CD14-positive monocyte (primary cell): ENCODE measurements at regions not wholly inside any gene's neighbourhood (a gene's known extent, or its start where the extent isn't known, plus 50 kb on each side); places are given as distances from the start of the nearest gene placed in this dataset.

Experiments
- DNase-seq, 3 donors: peaks; one replicate each; pipeline ENCODE4 v3.0.0-alpha.2; 2011 to 2022
- H2AFZ ChIP-seq: 2 replicates; pipeline ENCODE4 v1.6.0; 2012; ENCODE audit warnings: mild to moderate bottlenecking, low read depth, low read length, inconsistent platforms; ENCODE audit not compliant: insufficient read depth, poor library complexity, severe bottlenecking
- H3K27ac ChIP-seq, 2 donors: 1 replicate in 1 of 2; 2 replicates in 1 of 2; pipeline ENCODE4 v1.5.1; 2012 to 2013; ENCODE audit warnings: low read length in 2 of 2, control low read depth in 1 of 2, inconsistent platforms in 1 of 2, low read depth in 1 of 2, mild to moderate bottlenecking in 1 of 2
- H3K27me3 ChIP-seq, 2 donors: one replicate each; pipeline versions ENCODE4 v1.6.0 to v1.6.1; 2011 to 2013; ENCODE audit warnings: low read length in 2 of 2; ENCODE audit not compliant: control insufficient read depth in 2 of 2, insufficient read depth in 2 of 2
- H3K36me3 ChIP-seq, 2 donors: replicated peaks in 1 of 2; 1 replicate in 1 of 2; 2 replicates in 1 of 2; pipeline versions ENCODE4 v1.5.1 to v1.6.1; 2012 to 2013; ENCODE audit warnings: low read length in 2 of 2, control low read depth in 1 of 2, inconsistent platforms in 1 of 2, mild to moderate bottlenecking in 1 of 2; ENCODE audit not compliant: insufficient read depth in 2 of 2, control insufficient read depth in 1 of 2
- H3K4me1 ChIP-seq, 2 donors: 1 replicate in 1 of 2; 2 replicates in 1 of 2; pipeline versions ENCODE4 v1.5.1 to v1.6.1; 2012 to 2013; ENCODE audit warnings: low read length in 2 of 2, control low read depth in 1 of 2, inconsistent platforms in 1 of 2, mild to moderate bottlenecking in 1 of 2, moderate library complexity in 1 of 2; ENCODE audit not compliant: insufficient read depth in 2 of 2, control insufficient read depth in 1 of 2
- H3K4me2 ChIP-seq: replicated peaks from 2 replicates; pipeline ENCODE3; 2012; ENCODE audit warnings: low read length, moderate library complexity, mild to moderate bottlenecking; ENCODE audit not compliant: poor library complexity, severe bottlenecking; ENCODE audit errors: extremely low read depth
- H3K4me3 ChIP-seq, 3 experiments: fragments of 200-600 bp in 1 of 3; sonication (generic) in 1 of 3; replicated peaks in 1 of 3; 1 replicate in 2 of 3; 2 replicates in 1 of 3; pipeline ENCODE4 v1.5.1; 2011 to 2013; ENCODE audit warnings: low read length in 3 of 3, mild to moderate bottlenecking in 3 of 3, control low read depth in 2 of 3, low read depth in 2 of 3, inconsistent platforms in 1 of 3, moderate library complexity in 1 of 3
- H3K79me2 ChIP-seq: 2 replicates; pipeline ENCODE4 v1.6.0; 2012; ENCODE audit warnings: mild to moderate bottlenecking, control low read depth, inconsistent platforms, low read length, moderate library complexity; ENCODE audit not compliant: insufficient read depth
- H3K9ac ChIP-seq: 2 replicates; pipeline ENCODE4 v1.6.0; 2017; ENCODE audit warnings: low read length, mild to moderate bottlenecking; ENCODE audit not compliant: insufficient read depth, poor library complexity, severe bottlenecking
- H3K9me3 ChIP-seq, 2 donors: replicated peaks in 1 of 2; 1 replicate in 1 of 2; 2 replicates in 1 of 2; pipeline versions ENCODE4 v1.5.1 to v1.6.1; 2012 to 2013; ENCODE audit warnings: low read length in 2 of 2, control low read depth in 1 of 2; ENCODE audit not compliant: control insufficient read depth in 1 of 2, insufficient read depth in 1 of 2
- H4K20me1 ChIP-seq: 2 replicates; pipeline ENCODE4 v1.6.0; 2012; ENCODE audit warnings: mild to moderate bottlenecking, low read length, control low read depth, moderate library complexity; ENCODE audit not compliant: insufficient read depth
- H3K27ac Mint-ChIP-seq, 7 donors: one replicate each; pipeline ENCODE4 v1.8.0; 2020; ENCODE audit warnings: mild to moderate bottlenecking in 7 of 7, mixed read lengths in 7 of 7, moderate library complexity in 6 of 7, inconsistent platforms in 2 of 7
- H3K27me3 Mint-ChIP-seq, 3 donors: one replicate each; pipeline ENCODE4 v1.8.0; 2021 to 2022; ENCODE audit warnings: low read depth in 3 of 3, mild to moderate bottlenecking in 3 of 3, mixed read lengths in 3 of 3, moderate library complexity in 3 of 3, inconsistent platforms in 1 of 3
- H3K36me3 Mint-ChIP-seq, 2 donors: one replicate each; pipeline ENCODE4 v1.8.0; 2020; ENCODE audit warnings: mixed read lengths in 2 of 2, inconsistent platforms in 1 of 2, mild to moderate bottlenecking in 1 of 2
- H3K4me1 Mint-ChIP-seq: one replicate; pipeline ENCODE4 v1.8.0; 2020; ENCODE audit warnings: mild to moderate bottlenecking, mixed read lengths
- H3K4me3 Mint-ChIP-seq, 2 donors: one replicate each; pipeline ENCODE4 v1.8.0; 2020; ENCODE audit warnings: mild to moderate bottlenecking in 2 of 2, mixed read lengths in 2 of 2, moderate library complexity in 1 of 2
- H3K9me3 Mint-ChIP-seq, 7 donors: one replicate each; pipeline ENCODE4 v1.8.0; 2020 to 2022; ENCODE audit warnings: mixed read lengths in 7 of 7, mild to moderate bottlenecking in 6 of 7, moderate library complexity in 6 of 7, inconsistent platforms in 2 of 7
- CTCF ChIP-seq: fragments of 200-600 bp; IDR thresholded peaks from one replicate; pipeline ENCODE4 v1.8.0; 2022; ENCODE audit warnings: antibody characterized with exemption, mild to moderate bottlenecking
- WGBS: methylation state at CpG from one replicate; pipeline ENCODE4 v1.1.5; 2013; ENCODE audit warnings: missing lambda C conversion rate; ENCODE audit not compliant: insufficient coverage; 5-methylcytosine and 5-hydroxymethylcytosine counted together
- intact Hi-C, 2 donors: fragments of 100-400 bp; cut with micrococcal nuclease; formaldehyde crosslinking; loops; one replicate each; pipeline versions ENCODE4 v1.15.0 to v1.15.1; 2023

DNA sequence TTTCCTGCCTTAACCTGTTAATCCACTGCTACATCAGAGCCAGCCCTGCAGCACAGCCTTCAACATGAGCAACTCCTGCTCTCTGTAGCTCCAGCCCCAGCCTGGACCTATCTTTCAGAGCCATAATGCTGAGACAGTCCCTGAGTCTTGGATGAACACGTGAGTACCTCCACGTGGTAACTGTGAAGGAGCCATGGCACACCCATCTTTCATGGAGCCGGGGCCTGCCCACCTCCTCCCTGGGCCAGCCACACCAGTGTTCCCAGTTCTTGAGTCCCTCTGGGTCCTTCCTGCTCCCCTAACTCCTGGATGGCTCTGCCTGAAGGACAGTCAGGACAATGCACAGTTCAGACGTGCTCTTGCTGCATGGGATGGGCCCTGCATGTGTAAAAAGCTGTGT lies 107.1 kb downstream of the TEX36 start:
- H3K4me3 Mint-ChIP-seq: no peak overlapping the region
- TF ChIP-seq CTCF: no peak
- intact Hi-C loops: no loop called here
- 88% methylated on average over 3 of the region's 4 CpGs for WGBS
- no peak overlapping the region for H3K4me2 ChIP-seq
- no peak overlapping the region for H3K27ac ChIP-seq
- no peaks in the 10 kb centered on the region for H3K36me3 ChIP-seq
- no peak overlapping the region for H3K4me3 ChIP-seq
- no peaks in the 10 kb centered on the region for H3K4me1 Mint-ChIP-seq
- peaks cover 3 to 7% (median 5%) of the 10 kb centered on the region in 3 donors for H3K27me3 Mint-ChIP-seq
- H3K9me3 Mint-ChIP-seq: peaks cover 11 to 22% (median 17%) of the 10 kb centered on the region in 7 donors
- no peaks in the 10 kb centered on the region for H4K20me1 ChIP-seq
- H3K27me3 ChIP-seq: no peaks in the 10 kb centered on the region
- H3K79me2 ChIP-seq: no peaks in the 10 kb centered on the region
- H3K27ac Mint-ChIP-seq: no peak overlapping the region
- H3K4me1 ChIP-seq: no peaks in the 10 kb centered on the region
- H3K9me3 ChIP-seq: peaks cover 21 to 37% of the 10 kb centered on the region in 2 donors
- no peak for DNase-seq
- no peak overlapping the region for H2AFZ ChIP-seq
- no peaks in the 10 kb centered on the region for H3K36me3 Mint-ChIP-seq
- H3K9ac ChIP-seq: no peak overlapping the region

GRCh38 chr10:125568156-125568555 lies 114.8 kb downstream of the TEX36 start:
- H3K4me3 Mint-ChIP-seq: no peak overlapping the region
- no peaks in the 10 kb centered on the region for H3K4me1 Mint-ChIP-seq
- Histone ChIP-seq H3K9me3 (peaks cover 0 to 8% of the 10 kb centered on the region in 2 donors), H3K36me3 (no peaks in the 10 kb centered on the region), H3K27me3 (no peaks in the 10 kb centered on the region), H3K4me2 (no peak overlapping the region), H3K79me2 (no peaks in the 10 kb centered on the region), H3K4me3 (no peak overlapping the region), H4K20me1 (no peaks in the 10 kb centered on the region), H2AFZ (no peak overlapping the region), H3K9ac (no peak overlapping the region), H3K27ac (no peak overlapping the region), H3K4me1 (no peaks in the 10 kb centered on the region)
- WGBS: 96% methylated on average over 4 of the region's 4 CpGs
- no peak for DNase-seq
- H3K27me3 Mint-ChIP-seq: peaks cover 0 to 5% (median 3%) of the 10 kb centered on the region in 3 donors
- H3K9me3 Mint-ChIP-seq: peaks cover 1 to 12% (median 4%) of the 10 kb centered on the region in 7 donors
- intact Hi-C loops: no loop called here
- no peak for TF ChIP-seq CTCF
- no peaks in the 10 kb centered on the region for H3K36me3 Mint-ChIP-seq
- H3K27ac Mint-ChIP-seq: no peak overlapping the region
